B cell (primary cell): ENCODE measurements at regions not wholly inside any gene's neighbourhood (a gene's known extent, or its start where the extent isn't known, plus 50 kb on each side); places are given as distances from the start of the nearest gene placed in this dataset.

Source experiments
- ATAC-seq: fragments of 200-7000 bp; cut with Tn5 transposase; one replicate; pipeline ENCODE4 v1.10.0; 2021; ENCODE audit warnings: low read depth, mild to moderate bottlenecking, moderate number of reproducible peaks, moderate library complexity
- CTCF ChIA-PET: fragments of 350-600 bp; sonication (Branson Sonifier 250); formaldehyde crosslinking; loops from one replicate; lab custom pipeline; 2021; ENCODE audit warnings: antibody characterized with exemption, inconsistent platforms; lab: Charles Lee
- POLR2A ChIA-PET: fragments of 350-600 bp; sonication (Branson Sonifier 250); formaldehyde crosslinking; loops from one replicate; lab custom pipeline; 2021; ENCODE audit warnings: antibody characterized with exemption; lab: Charles Lee
- DNase-seq: peaks from one replicate; pipeline ENCODE4 v3.0.0; 2013
- H2AFZ ChIP-seq: 2 replicates; pipeline ENCODE4 v1.6.1; 2012; ENCODE audit warnings: mild to moderate bottlenecking, low read depth, low read length; ENCODE audit not compliant: insufficient read depth, poor library complexity, severe bottlenecking
- H3K27ac ChIP-seq, 2 donors: 1 replicate in 1 of 2; 2 replicates in 1 of 2; pipeline ENCODE4 v1.5.1; 2012 to 2013; ENCODE audit warnings: low read length in 2 of 2, mild to moderate bottlenecking in 2 of 2, moderate library complexity in 1 of 2
- H3K27me3 ChIP-seq, 4 experiments: fragments of 200-600 bp in 1 of 4; sonication (generic) in 1 of 4; replicated peaks in 1 of 4; 1 replicate in 2 of 4; 2 replicates in 2 of 4; pipeline versions ENCODE4 v1.6.1 to v1.7.0; 2013 to 2016; ENCODE audit warnings: low read length in 3 of 4, mild to moderate bottlenecking in 2 of 4, mixed read lengths in 1 of 4, moderate library complexity in 1 of 4; ENCODE audit not compliant: insufficient read depth in 4 of 4, control insufficient read depth in 3 of 4; ENCODE audit errors: control extremely low read depth in 1 of 4
- H3K36me3 ChIP-seq, 2 experiments: replicated peaks in 1 of 2; 1 replicate in 1 of 2; 2 replicates in 1 of 2; pipeline versions ENCODE4 v1.6.1 to v1.7.1; 2013; ENCODE audit warnings: low read length in 1 of 2; ENCODE audit not compliant: insufficient read depth in 2 of 2, control insufficient read depth in 1 of 2; ENCODE audit errors: control extremely low read depth in 1 of 2, extremely low read depth in 1 of 2
- H3K4me1 ChIP-seq, 2 donors: fragments of 200-600 bp in 1 of 2; sonication (generic) in 1 of 2; 1 replicate in 1 of 2; 2 replicates in 1 of 2; pipeline versions ENCODE4 v1.5.1 to v1.6.1; 2013 to 2017; ENCODE audit warnings: low read length in 2 of 2; ENCODE audit not compliant: control insufficient read depth in 2 of 2, insufficient read depth in 2 of 2
- H3K4me2 ChIP-seq: replicated peaks from 2 replicates; pipeline ENCODE3; 2012; ENCODE audit warnings: mild to moderate bottlenecking, low read depth, low read length; ENCODE audit not compliant: poor library complexity, severe bottlenecking
- H3K4me3 ChIP-seq, 5 experiments: fragments of 200-600 bp in 1 of 5; sonication (generic) in 1 of 5; 1 replicate in 3 of 5; 2 replicates in 2 of 5; pipeline versions ENCODE4 v1.5.1 to v1.7.0; 2011 to 2016; ENCODE audit warnings: low read length in 4 of 5, mild to moderate bottlenecking in 4 of 5, low read depth in 2 of 5, control low read depth in 1 of 5, moderate library complexity in 1 of 5; ENCODE audit not compliant: insufficient read depth in 1 of 5; ENCODE audit errors: control extremely low read depth in 1 of 5, extremely low read depth in 1 of 5
- H3K79me2 ChIP-seq: fragments of 200-600 bp; sonication (generic); one replicate; pipeline ENCODE4 v1.6.0; 2016; ENCODE audit warnings: low read length; ENCODE audit not compliant: control insufficient read depth, insufficient read depth
- H3K9ac ChIP-seq: fragments of 200-600 bp; sonication (generic); 2 replicates; pipeline ENCODE4 v1.6.1; 2017; ENCODE audit warnings: mild to moderate bottlenecking, low read length, moderate library complexity
- H3K9me3 ChIP-seq, 3 donors: one replicate each; pipeline versions ENCODE4 v1.6.1 to v1.7.1; 2013; ENCODE audit warnings: low read length in 2 of 3; ENCODE audit not compliant: control insufficient read depth in 2 of 3, insufficient read depth in 1 of 3; ENCODE audit errors: control extremely low read depth in 1 of 3
- H4K20me1 ChIP-seq: 2 replicates; pipeline ENCODE4 v1.6.0; 2012; ENCODE audit warnings: mild to moderate bottlenecking, low read length; ENCODE audit not compliant: insufficient read depth, control insufficient read depth, poor library complexity, severe bottlenecking
- H3K27ac Mint-ChIP-seq: one replicate; pipeline ENCODE4 v1.8.0; 2021; ENCODE audit warnings: mixed read lengths
- H3K27me3 Mint-ChIP-seq: one replicate; pipeline ENCODE4 v1.8.0; 2021; ENCODE audit warnings: mixed read lengths
- H3K4me1 Mint-ChIP-seq: one replicate; pipeline ENCODE4 v1.8.0; 2021; ENCODE audit warnings: mixed read lengths
- H3K4me3 Mint-ChIP-seq: one replicate; pipeline ENCODE4 v1.8.0; 2021; ENCODE audit warnings: mixed read lengths
- H3K9me3 Mint-ChIP-seq: one replicate; pipeline ENCODE4 v1.8.0; 2022; ENCODE audit warnings: mixed read lengths; ENCODE audit not compliant: insufficient read depth
- CTCF ChIP-seq: fragments of 200-600 bp; IDR thresholded peaks from one replicate; pipeline ENCODE4 v1.8.0; 2022; ENCODE audit warnings: antibody characterized with exemption, mild to moderate bottlenecking
- EZH2 ChIP-seq: IDR thresholded peaks from 2 replicates; pipeline ENCODE4 v1.6.1; 2012; ENCODE audit warnings: borderline replicate concordance, low read depth, mild to moderate bottlenecking, moderate library complexity, low read length; ENCODE audit not compliant: insufficient read depth, poor library complexity, severe bottlenecking
- WGBS: methylation state at CpG from one replicate; pipeline ENCODE4 v1.1.5; 2013; ENCODE audit warnings: missing lambda C conversion rate; ENCODE audit not compliant: insufficient coverage; 5-methylcytosine and 5-hydroxymethylcytosine counted together
- intact Hi-C: fragments of 100-400 bp; cut with micrococcal nuclease; formaldehyde crosslinking; loops from one replicate; pipeline ENCODE4 v1.10.0; 2022

GRCh38 chr10:23955456-23956225 lies 253.3 kb upstream of the KIAA1217 start:
- ChIA-PET CTCF (no interaction called here), POLR2A (no interaction called here)
- Mint-ChIP-seq H3K27me3 (no peaks in the 10 kb centered on the region), H3K27ac (no peak overlapping the region), H3K4me3 (no peak overlapping the region), H3K9me3 (peaks cover 4% of the 10 kb centered on the region), H3K4me1 (no peaks in the 10 kb centered on the region)
- H3K27me3 ChIP-seq: no peaks in the 10 kb centered on the region
- no peaks in the 10 kb centered on the region for H3K36me3 ChIP-seq
- 85% methylated on average over 6 of the region's 10 CpGs for WGBS
- H3K4me1 ChIP-seq: no peaks in the 10 kb centered on the region
- peaks cover 4 to 6% (median 5%) of the 10 kb centered on the region in 3 donors for H3K9me3 ChIP-seq
- no peak overlapping the region for H3K4me3 ChIP-seq
- no peaks in the 10 kb centered on the region for H3K79me2 ChIP-seq
- H4K20me1 ChIP-seq: no peaks in the 10 kb centered on the region
- H3K4me2 ChIP-seq: no peak overlapping the region
- intact Hi-C loops: no loop called here
- DNase-seq (no peak), ATAC-seq (no peak)
- H3K9ac ChIP-seq: no peak overlapping the region
- TF ChIP-seq EZH2: no peak
- no peak for TF ChIP-seq CTCF
- no peak overlapping the region for H2AFZ ChIP-seq
- H3K27ac ChIP-seq: no peak overlapping the region

GRCh38 chr10:23965123-23965522 lies 243.8 kb upstream of the KIAA1217 start:
- intact Hi-C loops: no loop called here
- no peaks in the 10 kb centered on the region for H3K4me1 ChIP-seq
- no peaks in the 10 kb centered on the region for H3K9me3 ChIP-seq
- ATAC-seq (no peak), DNase-seq (no peak)
- Mint-ChIP-seq H3K9me3 (peaks cover 2% of the 10 kb centered on the region), H3K27ac (no peak overlapping the region), H3K4me1 (no peaks in the 10 kb centered on the region), H3K4me3 (no peak overlapping the region), H3K27me3 (no peaks in the 10 kb centered on the region)
- TF ChIP-seq EZH2 (no peak), CTCF (no peak)
- H3K9ac ChIP-seq: no peak overlapping the region
- no peaks in the 10 kb centered on the region for H3K27me3 ChIP-seq
- no peak overlapping the region for H2AFZ ChIP-seq
- H3K4me3 ChIP-seq: no peak overlapping the region
- no peak overlapping the region for H3K4me2 ChIP-seq
- ChIA-PET POLR2A (no interaction called here), CTCF (no interaction called here)
- H4K20me1 ChIP-seq: no peaks in the 10 kb centered on the region
- 100% methylated on average over 4 of the region's 5 CpGs for WGBS
- H3K79me2 ChIP-seq: no peaks in the 10 kb centered on the region
- no peaks in the 10 kb centered on the region for H3K36me3 ChIP-seq
- H3K27ac ChIP-seq: no peak overlapping the region
